NK-92 (cell line): ENCODE measurements at regions not wholly inside any gene's neighbourhood (a gene's known extent, or its start where the extent isn't known, plus 50 kb on each side); places are given as distances from the start of the nearest gene placed in this dataset.
"Not testable (repeated sequence)": the region's sequence is repeated elsewhere in the genome, so short reads cannot be mapped to it uniquely, and the experiment has no call there.

Experiments used
- DNase-seq: peaks from one replicate; lab custom pipeline; 2025; ENCODE audit not compliant: unreplicated experiment; lab: John Stamatoyannopoulos, UW

- no peak for DNase-seq
Observed at GRCh38 chr19:27889156-27889555, 1323.8 kb downstream of the UQCRFS1 start.

DNA sequence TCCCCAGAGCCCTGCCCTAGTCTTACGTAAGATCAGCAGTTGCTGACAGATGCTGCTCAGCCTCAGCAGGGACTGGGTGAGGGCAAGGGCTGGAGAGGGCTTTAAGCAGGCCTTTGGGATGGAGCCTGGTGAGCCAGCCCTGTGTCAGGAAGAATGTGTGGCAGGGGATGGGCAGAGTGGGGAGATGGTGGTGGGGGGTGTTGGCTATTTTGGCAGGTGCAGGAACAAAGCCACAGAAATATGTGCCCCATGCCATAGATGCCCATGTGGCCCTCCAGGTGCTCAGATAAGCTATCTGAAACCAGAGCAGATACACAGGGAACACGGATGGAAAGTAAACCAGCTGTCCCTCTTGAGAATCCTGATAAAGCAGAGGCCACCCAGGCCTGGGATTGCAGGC lies 1325.0 kb downstream of the UQCRFS1 start:
- no peak for DNase-seq

GRCh38 chr19:27885359-27885758 lies 1327.6 kb downstream of the UQCRFS1 start:
- DNase-seq, result no peak

- DNase-seq, result no peak
Observed at GRCh38 chr19:27884376-27884775, 1328.6 kb downstream of the UQCRFS1 start.

DNA sequence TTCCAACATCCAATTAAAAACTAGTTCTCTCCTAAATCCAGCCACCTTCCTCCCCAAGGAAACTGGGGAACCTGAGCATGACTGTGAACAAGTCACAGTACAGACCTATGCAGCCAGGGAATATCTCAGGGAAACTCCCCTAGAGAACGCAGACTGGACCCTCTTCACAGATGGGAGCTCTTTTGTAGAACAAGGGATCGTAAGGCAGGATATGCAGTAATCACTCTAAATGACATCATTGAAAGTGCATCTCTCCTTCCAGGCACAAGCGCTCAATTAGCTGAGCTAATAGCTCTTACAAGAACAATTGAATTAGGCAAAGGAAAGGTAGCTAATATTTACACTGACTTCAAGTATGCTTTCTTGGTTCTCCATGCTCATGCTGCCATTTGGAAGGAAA lies 1331.7 kb downstream of the UQCRFS1 start:
- no peak for DNase-seq

- DNase-seq, result no peak
Observed at GRCh38 chr19:27876976-27877512, 1335.9 kb downstream of the UQCRFS1 start.

GRCh38 chr19:27876489-27876888 lies 1336.5 kb downstream of the UQCRFS1 start:
- no peak for DNase-seq

DNA sequence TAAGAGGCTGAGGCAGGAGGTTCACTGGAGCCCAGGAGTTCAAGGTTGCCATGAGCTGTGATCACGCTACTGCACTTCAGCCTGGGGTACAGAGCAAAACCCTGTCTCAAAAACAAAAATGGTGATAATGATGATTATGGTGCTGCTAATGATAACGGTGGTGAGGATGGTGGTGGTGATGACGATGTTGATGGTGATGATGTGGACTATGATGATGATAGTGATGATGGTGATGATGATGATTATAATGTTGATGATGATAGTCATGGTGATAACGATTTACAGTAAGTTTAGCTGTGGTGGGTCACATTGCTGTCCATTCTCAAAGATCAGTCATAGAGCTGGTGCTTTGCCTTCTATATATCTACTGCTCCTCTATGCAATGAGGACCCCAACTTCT lies 1340.6 kb downstream of the UQCRFS1 start:
- no peak for DNase-seq

GRCh38 chr19:27870293-27870692 lies 1342.7 kb downstream of the UQCRFS1 start:
- DNase-seq, result no peak

- DNase-seq, result no peak
Observed at GRCh38 chr19:27868007-27868406, 1344.9 kb downstream of the UQCRFS1 start.

DNA sequence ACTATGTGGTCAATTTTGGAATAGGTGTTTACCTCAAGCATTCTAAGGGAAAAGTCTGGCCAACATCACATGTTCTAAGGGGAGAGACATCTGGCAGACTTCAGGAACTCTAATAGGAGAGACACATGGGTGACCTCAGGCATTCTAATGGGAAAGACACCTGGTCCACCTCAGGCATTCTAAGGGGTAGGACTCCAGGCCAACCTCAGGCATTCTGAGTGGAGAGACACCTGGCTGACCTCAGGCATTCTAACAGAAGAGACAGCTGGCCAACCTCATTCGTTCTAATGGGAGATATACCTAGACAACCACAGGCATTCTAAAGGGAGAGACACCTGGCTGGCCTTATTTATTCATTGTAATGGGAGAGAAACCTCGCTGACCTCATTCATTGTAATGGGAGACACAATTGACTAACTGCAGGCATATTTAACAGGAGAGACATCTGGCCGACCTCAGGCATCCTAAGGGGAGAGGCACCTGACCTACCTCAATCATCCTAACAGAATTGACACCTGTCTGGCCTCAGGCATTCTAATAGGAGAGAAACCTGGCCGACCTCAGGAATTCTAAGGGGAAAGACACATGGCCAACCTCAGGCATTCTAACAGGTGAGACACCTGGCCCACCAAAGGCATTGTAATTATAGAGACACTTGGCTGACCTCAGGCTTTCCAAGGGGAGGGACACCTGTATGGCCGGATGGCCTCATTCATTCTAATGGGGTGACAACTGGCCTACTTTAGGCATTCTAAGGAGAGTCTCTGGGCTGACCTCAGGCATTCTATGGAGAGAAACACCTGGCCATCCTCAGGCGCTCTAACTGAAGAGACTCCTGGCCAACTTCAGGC lies 1346.8 kb downstream of the UQCRFS1 start:
- no peak for DNase-seq

DNA sequence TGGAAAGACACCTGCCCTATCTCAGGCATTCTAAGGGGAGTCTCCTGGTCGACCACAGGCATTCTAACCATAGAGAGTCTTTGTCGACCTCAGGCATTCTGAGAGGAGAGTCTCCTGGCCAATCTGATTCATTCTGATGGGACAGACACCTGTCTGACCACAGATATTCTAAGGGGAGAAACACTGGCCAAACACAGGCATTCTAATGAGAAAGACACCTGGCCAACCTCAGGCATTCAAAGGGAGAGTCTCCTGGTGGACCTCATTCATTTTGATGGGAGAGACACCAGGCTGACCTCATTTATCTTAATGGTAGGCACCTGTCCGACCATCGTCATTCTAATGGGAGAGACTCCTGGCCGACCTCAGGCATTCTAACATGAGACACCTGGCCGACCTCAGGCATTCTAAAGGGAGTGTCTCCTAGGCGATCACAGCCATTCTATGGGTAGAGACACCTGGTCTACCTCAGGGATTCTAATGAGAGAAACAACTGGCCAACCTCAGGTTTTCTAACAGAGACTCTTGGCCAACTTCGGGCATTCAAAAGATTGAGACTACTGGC lies 1351.5 kb downstream of the UQCRFS1 start:
- no peak for DNase-seq

GRCh38 chr19:27860309-27860934 lies 1352.5 kb downstream of the UQCRFS1 start:
- DNase-seq, result no peak

GRCh38 chr19:27859689-27860088 lies 1353.3 kb downstream of the UQCRFS1 start:
- DNase-seq, result no peak

DNA sequence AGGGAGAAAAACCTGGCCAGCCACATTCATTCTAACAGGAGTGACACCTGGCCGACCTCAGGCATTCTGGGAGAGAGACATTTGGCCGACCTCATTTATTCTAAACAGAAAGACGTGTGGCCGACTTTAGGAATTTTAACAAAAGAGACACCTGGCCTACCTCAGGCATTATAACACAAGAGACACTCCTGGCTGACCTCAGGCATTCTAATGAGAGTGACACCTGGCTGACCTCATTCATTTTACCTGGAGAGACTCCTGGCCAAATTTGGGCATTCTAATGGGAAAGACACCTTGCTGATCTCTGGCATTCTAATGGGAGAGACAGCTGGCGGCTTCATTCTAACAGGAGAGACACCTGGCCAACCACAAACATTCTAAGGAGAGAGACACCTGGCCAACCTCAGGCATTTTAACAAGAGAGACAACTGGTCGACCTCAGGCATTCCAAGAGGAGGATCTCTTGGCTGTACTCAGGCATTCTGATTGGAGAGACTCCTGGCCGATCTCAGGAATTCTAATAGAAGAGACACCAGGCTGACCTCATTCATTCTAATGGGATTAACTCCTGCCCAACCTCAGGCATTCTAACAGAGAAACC lies 1353.9 kb downstream of the UQCRFS1 start:
- DNase-seq, result no peak

DNA sequence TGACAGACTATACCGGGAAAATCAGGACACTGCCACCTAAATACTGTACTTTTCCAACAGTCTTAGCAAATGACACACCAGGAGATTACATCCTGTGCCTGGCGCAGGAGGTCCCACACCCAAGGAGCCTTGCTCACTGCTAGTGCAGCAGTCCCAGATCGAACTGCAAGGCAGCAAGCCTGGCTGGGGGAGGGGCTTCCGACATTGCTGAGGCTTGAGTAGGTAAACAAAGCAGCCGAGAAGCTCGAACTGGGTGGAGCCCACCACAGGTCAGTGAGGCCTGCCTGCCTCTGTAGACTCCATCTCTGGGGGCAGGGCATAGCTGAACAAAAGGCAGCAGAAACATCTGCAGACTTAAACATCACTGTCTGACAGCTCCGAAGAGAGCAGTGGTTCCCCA lies 1360.0 kb downstream of the UQCRFS1 start:
- DNase-seq, result not testable (repeated sequence)

DNA sequence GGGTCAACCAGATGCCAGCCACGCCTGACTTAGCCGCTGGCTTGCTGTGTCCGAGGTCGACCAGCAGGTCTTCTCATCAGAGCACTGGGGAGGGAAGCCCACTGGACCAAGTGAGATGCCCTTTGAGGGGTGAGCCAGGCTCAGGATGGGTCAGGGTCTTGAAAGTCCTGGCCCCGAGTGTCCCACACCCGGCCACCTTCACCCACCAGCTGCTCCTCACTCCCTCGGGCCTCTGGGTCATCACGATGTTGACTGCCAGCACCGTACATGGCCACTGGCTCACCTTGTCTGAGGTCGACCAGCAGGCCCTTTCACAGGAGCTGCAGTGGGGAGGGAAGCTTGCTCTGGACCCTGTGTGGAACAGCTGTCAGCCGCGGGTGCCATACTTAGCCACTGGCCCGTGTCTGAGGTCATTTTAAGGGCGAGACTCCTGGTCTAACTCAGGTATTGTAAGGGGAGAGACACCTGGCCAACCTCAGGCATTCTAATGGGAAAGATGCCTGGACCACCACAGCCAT lies 1361.3 kb downstream of the UQCRFS1 start:
- no peak for DNase-seq

- no peak for DNase-seq
Observed at GRCh38 chr19:27851002-27851481, 1361.9 kb downstream of the UQCRFS1 start.

- DNase-seq, result no peak
Observed at GRCh38 chr19:27846944-27847343, 1366.0 kb downstream of the UQCRFS1 start.

DNA sequence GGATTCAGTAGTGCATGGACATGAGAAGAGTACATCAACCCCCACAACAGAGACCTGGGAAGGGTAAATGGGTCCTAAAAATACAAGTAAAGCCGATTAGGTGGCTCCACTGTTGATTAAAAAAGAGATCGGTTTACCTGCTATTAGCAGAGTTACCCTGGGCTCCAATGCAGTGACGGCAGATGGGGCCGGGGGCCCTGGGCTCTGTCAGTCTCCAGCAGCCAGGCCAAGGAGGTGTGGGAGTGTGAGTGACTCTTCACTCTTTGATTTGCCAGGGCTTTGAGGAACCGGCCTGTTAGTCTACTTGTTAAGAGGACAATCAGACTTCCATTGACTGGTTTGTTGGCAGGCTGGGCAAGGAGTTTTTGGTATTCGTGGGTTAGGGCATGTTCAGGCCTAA lies 1368.7 kb downstream of the UQCRFS1 start:
- DNase-seq, result no peak

DNA sequence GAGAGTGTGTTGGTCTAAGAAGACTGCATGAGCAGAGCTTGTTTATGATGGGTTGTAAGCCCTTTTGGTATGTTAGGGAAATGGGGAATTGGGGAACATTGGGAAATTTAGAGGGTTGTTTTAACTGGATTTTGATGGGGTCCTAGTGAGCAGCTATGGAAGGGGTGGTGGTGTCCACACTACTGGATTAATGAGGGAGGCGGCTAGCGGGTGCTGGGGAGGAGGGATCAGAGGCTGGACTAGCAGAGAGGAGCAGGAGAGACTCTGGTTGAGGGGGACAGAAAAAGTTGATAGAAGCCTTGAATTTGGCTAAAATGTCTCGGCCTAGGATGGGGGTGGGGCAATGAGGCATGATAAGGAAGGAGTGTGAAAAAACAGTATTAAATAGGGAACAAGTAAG lies 1369.1 kb downstream of the UQCRFS1 start:
- no peak for DNase-seq
